ENCODE measurements at regions not wholly inside any gene's neighbourhood (a gene's known extent, or its start where the extent isn't known, plus 50 kb on each side); places are given as distances from the start of the nearest gene placed in this dataset.

DNA sequence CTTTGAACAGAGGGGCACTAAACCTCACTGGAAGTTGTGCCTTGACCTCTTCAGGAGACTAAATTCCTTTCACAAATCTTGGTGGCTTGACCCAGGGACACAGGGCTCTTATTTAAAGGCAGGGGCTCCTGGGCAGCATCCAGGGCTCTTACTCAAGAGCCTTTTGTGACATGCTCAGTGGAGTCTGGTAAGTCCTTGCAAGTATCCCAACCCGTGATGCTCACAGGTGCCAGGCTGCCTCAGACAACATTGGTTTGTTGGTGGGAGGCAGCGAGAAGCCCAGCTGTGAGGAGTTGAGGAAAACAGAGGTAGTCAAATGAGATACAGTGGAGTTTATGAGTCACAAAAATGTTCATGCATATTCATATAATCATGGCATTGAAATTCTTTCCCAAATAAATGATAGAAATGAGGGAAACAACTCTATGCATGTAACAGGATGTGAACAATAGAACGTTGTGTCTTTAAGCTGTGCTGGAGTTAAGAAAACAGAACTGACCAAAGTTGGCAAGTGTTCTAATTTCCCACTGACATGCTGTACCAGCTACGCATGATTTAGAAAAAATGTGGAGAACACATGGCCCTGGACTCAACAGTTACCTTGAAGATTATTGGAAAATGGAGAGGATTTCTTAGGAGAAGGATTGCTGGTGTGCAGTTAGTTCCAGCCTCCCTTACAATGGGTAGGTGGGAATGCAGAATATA lies 654.5 kb upstream of the COBL start:
- Histone ChIP-seq H3K4me3 (ENCODE audit: low read depth, low read length) (no peak overlapping the region), H3K9me3 (no peaks in the 10 kb centered on the region), H3K27me3 (no peaks in the 10 kb centered on the region), H3K36me3 (no peaks in the 10 kb centered on the region), H3K4me1 (no peaks in the 10 kb centered on the region)
- DNase-seq = no peak
- TF ChIP-seq, protein P1, sequence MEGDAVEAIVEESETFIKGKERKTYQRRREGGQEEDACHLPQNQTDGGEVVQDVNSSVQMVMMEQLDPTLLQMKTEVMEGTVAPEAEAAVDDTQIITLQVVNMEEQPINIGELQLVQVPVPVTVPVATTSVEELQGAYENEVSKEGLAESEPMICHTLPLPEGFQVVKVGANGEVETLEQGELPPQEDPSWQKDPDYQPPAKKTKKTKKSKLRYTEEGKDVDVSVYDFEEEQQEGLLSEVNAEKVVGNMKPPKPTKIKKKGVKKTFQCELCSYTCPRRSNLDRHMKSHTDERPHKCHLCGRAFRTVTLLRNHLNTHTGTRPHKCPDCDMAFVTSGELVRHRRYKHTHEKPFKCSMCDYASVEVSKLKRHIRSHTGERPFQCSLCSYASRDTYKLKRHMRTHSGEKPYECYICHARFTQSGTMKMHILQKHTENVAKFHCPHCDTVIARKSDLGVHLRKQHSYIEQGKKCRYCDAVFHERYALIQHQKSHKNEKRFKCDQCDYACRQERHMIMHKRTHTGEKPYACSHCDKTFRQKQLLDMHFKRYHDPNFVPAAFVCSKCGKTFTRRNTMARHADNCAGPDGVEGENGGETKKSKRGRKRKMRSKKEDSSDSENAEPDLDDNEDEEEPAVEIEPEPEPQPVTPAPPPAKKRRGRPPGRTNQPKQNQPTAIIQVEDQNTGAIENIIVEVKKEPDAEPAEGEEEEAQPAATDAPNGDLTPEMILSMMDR (IDR thresholded peaks at IDR 0.05; ENCODE audit: low read depth, low read length) = no peak

DNA sequence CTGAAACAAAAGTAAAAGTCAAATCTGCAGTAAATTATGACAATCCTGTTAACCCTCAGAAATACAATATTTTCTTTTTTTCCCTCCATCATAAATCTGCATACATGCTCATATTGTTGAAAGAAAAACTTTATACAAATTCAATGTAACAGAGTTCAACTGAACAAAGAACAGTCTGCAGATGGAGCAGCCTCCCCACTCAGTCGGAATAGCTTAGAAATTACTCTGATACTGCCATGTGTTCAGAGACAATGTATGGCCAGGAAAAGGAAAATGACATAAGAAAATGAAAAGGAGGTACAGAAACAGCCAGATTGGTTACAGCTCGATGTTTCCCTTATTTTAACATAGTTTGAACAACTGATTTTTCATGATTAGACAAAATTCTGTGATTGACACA lies 651.9 kb upstream of the COBL start:
- Histone ChIP-seq H3K9me3 (no peaks in the 10 kb centered on the region), H3K27me3 (no peaks in the 10 kb centered on the region), H3K4me1 (no peaks in the 10 kb centered on the region), H3K4me3 (ENCODE audit: low read depth, low read length) (no peak overlapping the region), H3K36me3 (no peaks in the 10 kb centered on the region)
- TF ChIP-seq, protein P1 (IDR thresholded peaks at IDR 0.05; ENCODE audit: low read depth, low read length) = no peak
- no peak for DNase-seq

DNA sequence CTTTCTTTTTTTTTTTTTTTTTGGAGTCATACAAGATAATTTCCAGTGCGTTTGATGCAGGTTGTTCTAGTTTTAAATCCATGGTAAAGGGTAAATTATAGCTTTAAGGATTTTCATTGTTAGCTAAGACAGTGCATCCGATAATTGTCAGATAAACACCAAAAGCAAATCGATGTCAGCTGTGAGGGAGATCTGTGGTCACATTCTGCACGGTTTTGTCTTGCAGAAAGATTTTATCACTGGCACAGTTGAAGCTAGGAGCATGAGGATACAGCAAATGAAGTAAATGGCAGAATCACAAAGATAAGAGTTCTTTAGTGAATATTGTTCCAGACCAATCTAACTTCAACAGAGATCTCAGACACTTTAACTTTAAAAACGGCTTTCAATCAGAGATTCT lies 648.8 kb upstream of the COBL start:
- TF ChIP-seq, protein P1 (IDR thresholded peaks at IDR 0.05; ENCODE audit: low read depth, low read length) = no peak
- H3K9me3 ChIP-seq = no peaks in the 10 kb centered on the region
- no peaks in the 10 kb centered on the region for H3K36me3 ChIP-seq
- H3K4me1 ChIP-seq = no peaks in the 10 kb centered on the region
- H3K4me3 ChIP-seq (ENCODE audit: low read depth, low read length) = no peak overlapping the region
- no peak for DNase-seq
- no peaks in the 10 kb centered on the region for H3K27me3 ChIP-seq

DNA sequence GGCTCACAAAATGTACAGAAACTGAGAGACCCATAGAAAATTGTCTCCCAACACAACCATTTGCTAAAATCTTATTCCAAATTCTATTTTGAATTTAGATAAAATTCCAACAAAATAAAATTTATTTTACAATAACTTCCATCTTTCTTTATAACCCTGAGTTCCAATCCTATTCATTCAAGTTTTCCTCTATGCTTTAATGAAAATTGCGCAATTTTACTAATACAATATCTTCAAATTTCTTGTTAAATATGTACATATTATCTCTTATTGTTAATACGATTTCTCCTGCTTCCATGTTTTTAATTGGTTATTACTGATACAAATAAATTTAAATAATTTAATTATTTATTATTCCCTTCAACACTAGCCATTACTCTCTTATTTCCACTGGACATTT lies 645.2 kb upstream of the COBL start:
- TF ChIP-seq, protein P1 (IDR thresholded peaks at IDR 0.05; ENCODE audit: low read depth, low read length) = no peak
- no peaks in the 10 kb centered on the region for H3K27me3 ChIP-seq

DNA sequence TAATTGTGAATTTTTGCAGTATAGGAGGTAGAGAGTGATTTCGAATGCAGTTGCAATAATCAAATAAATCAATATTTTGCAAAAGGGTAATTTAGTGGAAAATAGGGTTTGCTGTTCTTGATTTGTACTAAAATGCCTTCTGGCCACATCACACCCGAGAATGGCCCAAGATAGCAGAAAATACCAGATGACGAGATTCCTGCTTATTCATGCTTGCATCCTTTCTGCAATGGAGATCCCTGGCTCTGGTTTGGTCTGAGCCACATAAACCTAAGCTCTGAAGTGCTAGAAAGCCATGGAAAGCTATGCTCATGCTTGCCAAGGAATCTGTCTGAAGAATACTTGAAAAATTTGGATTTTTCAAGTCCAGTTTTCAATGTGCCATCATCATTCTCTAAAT lies 634.2 kb upstream of the COBL start:
- peak; percentile 16 for DNase-seq
- TF ChIP-seq, protein P1 (IDR thresholded peaks at IDR 0.05; ENCODE audit: low read depth, low read length) = no peak
- Histone ChIP-seq H3K9me3 (no peaks in the 10 kb centered on the region), H3K36me3 (no peaks in the 10 kb centered on the region), H3K27me3 (no peaks in the 10 kb centered on the region), H3K4me3 (ENCODE audit: low read depth, low read length) (no peak overlapping the region), H3K4me1 (peaks cover 2% of the 10 kb centered on the region)

More for the DNA sequence above, 645.2 kb upstream of the COBL start:
- no peaks in the 10 kb centered on the region for H3K4me1 ChIP-seq
- H3K4me3 ChIP-seq (ENCODE audit: low read depth, low read length) = no peak overlapping the region
- DNase-seq = no peak
- H3K36me3 ChIP-seq = no peaks in the 10 kb centered on the region
- H3K9me3 ChIP-seq = no peaks in the 10 kb centered on the region

DNA sequence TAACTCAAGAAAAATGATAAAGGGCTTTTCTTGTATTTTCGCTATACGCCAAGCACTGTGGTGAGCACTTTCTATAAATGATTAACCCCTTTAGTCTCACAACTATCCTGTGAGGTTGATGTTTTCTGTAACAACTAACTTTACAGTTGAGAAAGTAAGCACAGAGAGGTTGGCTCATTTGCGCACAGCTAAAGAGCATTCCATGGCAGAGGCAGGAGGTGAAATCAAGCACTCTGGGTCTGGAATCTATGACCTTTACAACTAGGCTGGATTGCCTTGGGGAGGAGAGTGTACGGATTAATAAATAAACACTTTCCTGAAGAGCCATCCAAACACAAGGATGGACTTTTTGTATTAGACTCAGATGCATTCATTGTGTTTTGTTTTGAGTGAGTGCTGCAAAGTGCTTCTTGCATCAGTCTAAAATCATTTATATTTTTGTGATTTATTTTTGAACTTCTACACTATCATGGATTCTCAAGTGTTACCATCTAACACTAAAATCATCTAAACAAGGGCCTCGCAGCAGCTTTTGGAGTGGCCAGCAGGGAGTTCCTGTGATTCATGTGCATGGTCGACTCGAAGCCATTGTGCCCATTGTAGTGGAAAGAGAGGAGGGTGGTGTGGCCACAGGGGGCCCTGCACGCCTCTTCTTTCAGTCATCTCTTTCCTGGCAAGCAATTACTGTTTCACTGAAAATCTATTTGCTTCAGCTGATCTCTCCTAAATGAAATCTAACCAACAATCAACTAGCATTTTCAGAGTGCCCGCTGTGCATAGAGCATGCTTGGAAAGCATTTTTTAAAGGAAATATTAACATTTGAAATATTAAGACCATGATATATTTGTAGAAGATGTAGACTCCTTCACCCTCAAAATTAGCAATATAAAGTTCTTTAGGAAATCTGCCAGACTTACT lies 633.4 kb upstream of the COBL start:
- no peak overlapping the region for H3K4me3 ChIP-seq (ENCODE audit: low read depth, low read length)
- H3K4me1 ChIP-seq = peaks cover 2% of the 10 kb centered on the region
- H3K9me3 ChIP-seq = no peaks in the 10 kb centered on the region
- DNase-seq = peak; percentile 16
- TF ChIP-seq, protein P1 (IDR thresholded peaks at IDR 0.05; ENCODE audit: low read depth, low read length) = peak; percentile 33
- H3K27me3 ChIP-seq = no peaks in the 10 kb centered on the region
- no peaks in the 10 kb centered on the region for H3K36me3 ChIP-seq

Data from BE2C (cell line).